ENCODE measurements at regions not wholly inside any gene's neighbourhood (a gene's known extent, or its start where the extent isn't known, plus 50 kb on each side); places are given as distances from the start of the nearest gene placed in this dataset.

DNA sequence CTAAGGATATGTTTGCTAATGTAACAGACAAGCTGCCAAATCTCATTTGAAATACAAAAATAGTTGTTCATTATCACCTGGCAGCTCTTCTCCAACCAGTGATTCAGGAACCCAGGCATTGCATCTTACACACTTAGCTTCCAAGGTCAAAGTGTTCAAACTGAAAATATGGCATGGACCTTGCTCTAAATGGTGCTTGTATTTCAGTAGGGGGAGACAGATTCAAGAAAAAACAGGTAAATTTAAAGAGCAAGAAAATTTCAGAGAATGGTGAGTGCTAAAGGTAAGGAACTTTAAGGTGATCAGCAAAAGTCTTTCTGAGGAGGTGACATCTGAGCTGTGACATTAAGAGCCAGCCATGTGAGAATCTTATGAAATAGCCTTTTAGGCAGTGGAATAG lies 82.8 kb upstream of the E2F8 start:
- Mint-ChIP-seq H3K4me1 (peaks cover 7% of the 10 kb centered on the region), H3K27ac (no peak overlapping the region), H3K36me3 (no peaks in the 10 kb centered on the region), H3K27me3 (peaks cover 26% of the 10 kb centered on the region), H3K9me3 (no peaks in the 10 kb centered on the region), H3K4me3 (no peak overlapping the region)
- no peak for ATAC-seq

DNA sequence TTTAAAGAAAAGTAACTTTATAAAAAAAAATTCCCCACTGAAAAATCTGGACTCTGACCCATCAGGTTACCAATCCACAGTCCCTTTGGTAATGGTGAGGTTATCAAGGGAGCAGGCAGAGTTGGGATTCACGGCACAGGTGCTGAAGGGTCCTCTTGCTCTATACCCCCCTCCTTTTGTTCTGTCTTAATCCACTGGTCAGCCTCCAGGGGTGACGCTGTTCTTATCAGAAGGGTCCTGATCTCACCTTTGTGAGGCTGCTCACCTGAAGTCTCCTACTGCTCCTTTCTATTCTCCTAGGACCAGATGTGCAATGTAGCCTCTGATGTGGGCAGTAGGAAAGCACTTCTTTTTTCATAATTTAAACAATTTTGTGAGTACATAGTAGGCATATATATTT lies 80.6 kb upstream of the E2F8 start:
- Mint-ChIP-seq H3K27me3 (peaks cover 26% of the 10 kb centered on the region), H3K27ac (no peak overlapping the region), H3K4me1 (no peaks in the 10 kb centered on the region), H3K9me3 (no peaks in the 10 kb centered on the region), H3K4me3 (no peak overlapping the region), H3K36me3 (no peaks in the 10 kb centered on the region)
- no peak for ATAC-seq

DNA sequence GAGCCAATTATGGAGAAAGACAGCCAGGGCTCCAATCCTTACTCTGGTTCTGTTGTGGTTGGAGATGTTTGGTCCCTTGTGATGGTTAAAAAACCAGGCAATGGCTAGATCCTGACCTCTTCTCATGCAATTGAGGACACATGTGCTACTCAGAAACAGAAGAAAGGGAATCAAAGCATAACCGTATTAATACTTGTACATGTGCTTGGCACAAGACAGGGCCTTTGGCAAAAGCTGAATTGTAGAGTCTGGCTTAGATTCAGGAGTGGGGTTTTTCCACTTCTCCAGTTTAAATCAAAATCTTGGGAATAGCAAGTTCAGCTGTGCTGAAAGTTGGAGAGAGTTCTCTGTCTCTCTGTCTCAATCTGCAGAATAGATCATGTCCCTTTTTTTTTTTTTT lies 80.1 kb upstream of the E2F8 start:
- Mint-ChIP-seq H3K27me3 (peaks cover 26% of the 10 kb centered on the region), H3K27ac (no peak overlapping the region), H3K4me3 (no peak overlapping the region), H3K9me3 (no peaks in the 10 kb centered on the region), H3K36me3 (no peaks in the 10 kb centered on the region), H3K4me1 (no peaks in the 10 kb centered on the region)
- no peak for ATAC-seq

DNA sequence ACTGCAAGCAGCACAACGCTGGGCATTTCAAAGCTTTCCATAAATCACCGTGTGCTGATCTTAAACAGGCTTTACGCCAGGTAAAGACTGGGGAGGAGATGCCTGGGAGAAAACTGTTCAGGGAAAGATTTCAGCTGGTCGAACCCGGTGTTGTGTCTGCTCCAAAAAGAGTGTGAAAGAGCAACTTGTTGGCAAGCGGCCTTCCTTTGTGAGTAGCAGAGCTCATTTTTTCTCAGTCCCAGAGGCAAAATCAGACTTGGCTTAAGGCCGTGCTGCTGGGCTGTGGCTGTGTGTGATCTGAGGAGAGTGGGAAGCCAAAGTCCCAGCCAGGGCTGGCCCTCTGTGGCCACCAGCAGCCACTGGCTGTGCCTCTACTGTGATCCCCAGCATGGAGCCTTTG lies 75.7 kb upstream of the E2F8 start:
- H3K9me3 Mint-ChIP-seq = no peaks in the 10 kb centered on the region
- no peaks in the 10 kb centered on the region for H3K36me3 Mint-ChIP-seq
- H3K4me3 Mint-ChIP-seq = no peak overlapping the region
- H3K4me1 Mint-ChIP-seq = peaks cover 4% of the 10 kb centered on the region
- no peak for ATAC-seq
- no peak overlapping the region for H3K27ac Mint-ChIP-seq
- H3K27me3 Mint-ChIP-seq = peaks cover 13% of the 10 kb centered on the region

DNA sequence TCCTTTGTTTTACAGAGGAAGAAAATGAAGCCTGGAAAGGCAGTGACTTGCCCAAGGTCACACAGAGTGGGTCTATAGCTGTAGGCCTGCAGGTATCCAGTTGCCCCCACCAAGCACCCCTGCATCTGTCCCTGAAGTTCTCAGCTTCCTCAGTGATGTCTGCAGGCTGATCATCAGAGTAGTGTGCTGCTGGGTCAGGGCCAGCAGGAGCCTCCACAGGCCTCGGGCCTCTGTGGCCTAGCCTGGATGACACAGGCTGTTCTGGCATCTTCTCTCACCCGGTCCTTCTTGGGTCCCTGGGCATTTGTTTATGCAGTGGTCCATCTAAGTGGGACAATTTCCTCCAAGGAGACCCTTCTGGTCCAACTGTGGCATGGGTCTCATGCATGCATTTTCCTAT lies 74.8 kb upstream of the E2F8 start:
- H3K36me3 Mint-ChIP-seq = no peaks in the 10 kb centered on the region
- no peak overlapping the region for H3K4me3 Mint-ChIP-seq
- peaks cover 13% of the 10 kb centered on the region for H3K27me3 Mint-ChIP-seq
- ATAC-seq = no peak
- H3K4me1 Mint-ChIP-seq = peaks cover 7% of the 10 kb centered on the region
- no peaks in the 10 kb centered on the region for H3K9me3 Mint-ChIP-seq
- no peak overlapping the region for H3K27ac Mint-ChIP-seq

DNA sequence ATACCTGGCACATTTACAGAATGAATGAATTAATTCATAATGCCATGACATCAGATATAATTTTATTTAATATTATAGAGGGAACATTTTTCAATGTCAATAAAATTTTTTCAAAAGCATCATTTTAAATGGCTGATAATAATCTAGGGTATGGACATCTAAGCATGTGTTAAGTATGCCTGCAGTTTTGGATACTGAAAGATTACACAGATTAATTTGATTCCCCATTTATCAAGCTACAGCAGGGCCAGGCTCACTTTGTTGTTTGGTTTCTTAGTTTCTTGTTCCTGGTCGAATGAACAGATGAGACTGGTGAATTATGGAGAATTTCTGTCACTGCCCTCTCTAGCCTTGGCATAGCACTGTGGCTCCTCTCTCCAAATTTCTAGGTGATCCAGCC lies 72.4 kb upstream of the E2F8 start:
- peaks cover 4% of the 10 kb centered on the region for H3K27me3 Mint-ChIP-seq
- H3K36me3 Mint-ChIP-seq = no peaks in the 10 kb centered on the region
- no peak for ATAC-seq
- H3K4me3 Mint-ChIP-seq = no peak overlapping the region
- peaks cover 7% of the 10 kb centered on the region for H3K4me1 Mint-ChIP-seq
- H3K27ac Mint-ChIP-seq = no peak overlapping the region
- H3K9me3 Mint-ChIP-seq = no peaks in the 10 kb centered on the region

DNA sequence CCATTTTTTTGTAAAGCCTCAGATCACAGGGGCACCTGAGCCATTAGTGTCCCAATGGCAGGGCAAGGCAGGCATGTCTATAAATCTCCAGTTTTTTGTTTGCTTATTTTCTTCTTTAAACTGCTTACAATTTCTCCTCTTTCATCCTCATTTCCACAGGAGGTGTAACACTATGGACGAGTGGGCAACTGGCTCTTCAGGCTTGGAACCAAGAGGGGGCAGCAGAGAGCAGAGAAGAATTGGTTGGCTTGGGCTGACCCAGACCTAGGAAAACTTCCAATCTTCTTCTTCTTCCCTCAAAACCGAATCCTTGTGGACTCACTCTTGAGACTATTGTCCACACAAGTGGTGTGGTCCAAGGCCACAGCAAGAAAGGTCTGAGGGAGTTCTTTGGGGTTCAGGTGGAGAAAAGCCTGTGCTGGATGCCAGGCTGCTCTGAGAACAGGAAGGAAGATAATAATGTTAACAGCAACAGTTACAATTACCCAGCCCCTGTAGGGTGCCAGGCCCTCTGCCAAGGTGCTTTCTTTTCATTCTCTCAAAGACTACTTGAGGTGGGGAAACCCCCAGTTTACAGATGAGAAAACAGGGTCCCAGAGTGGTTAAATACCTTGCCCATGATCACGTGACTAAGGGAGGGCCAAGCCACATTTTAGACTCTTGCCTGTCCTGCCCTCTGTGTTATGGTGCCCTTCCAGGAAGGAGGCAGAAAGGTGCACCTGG lies 70.7 kb upstream of the E2F8 start:
- Mint-ChIP-seq H3K27ac (no peak overlapping the region), H3K4me3 (no peak overlapping the region), H3K27me3 (peaks cover 13% of the 10 kb centered on the region), H3K9me3 (no peaks in the 10 kb centered on the region), H3K36me3 (no peaks in the 10 kb centered on the region), H3K4me1 (peaks cover 7% of the 10 kb centered on the region)
- ATAC-seq = peak; percentile 21

DNA sequence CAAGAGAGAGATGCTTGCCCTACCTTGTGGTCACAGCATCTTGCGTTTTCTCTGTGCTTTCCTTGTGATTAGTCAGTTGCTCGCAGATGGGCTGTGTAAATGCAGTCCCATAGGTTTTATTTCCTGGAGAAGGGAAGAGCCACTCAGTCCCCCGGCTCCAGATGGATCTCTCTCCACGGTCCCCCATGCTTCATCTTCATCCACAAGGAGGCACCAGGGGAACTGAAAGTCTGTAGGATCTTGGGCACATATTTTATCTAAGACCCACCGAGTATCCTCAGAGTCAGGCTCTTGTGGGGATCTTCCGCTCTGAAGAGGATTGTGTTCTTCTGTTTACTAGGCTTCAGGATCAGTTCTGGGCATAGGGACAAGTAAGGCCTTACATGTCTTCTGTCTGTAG lies 66.8 kb upstream of the E2F8 start:
- peaks cover 30% of the 10 kb centered on the region for H3K27me3 Mint-ChIP-seq
- no peak overlapping the region for H3K4me3 Mint-ChIP-seq
- peaks cover 7% of the 10 kb centered on the region for H3K4me1 Mint-ChIP-seq
- H3K27ac Mint-ChIP-seq = no peak overlapping the region
- ATAC-seq = no peak
- H3K9me3 Mint-ChIP-seq = no peaks in the 10 kb centered on the region
- H3K36me3 Mint-ChIP-seq = no peaks in the 10 kb centered on the region

DNA sequence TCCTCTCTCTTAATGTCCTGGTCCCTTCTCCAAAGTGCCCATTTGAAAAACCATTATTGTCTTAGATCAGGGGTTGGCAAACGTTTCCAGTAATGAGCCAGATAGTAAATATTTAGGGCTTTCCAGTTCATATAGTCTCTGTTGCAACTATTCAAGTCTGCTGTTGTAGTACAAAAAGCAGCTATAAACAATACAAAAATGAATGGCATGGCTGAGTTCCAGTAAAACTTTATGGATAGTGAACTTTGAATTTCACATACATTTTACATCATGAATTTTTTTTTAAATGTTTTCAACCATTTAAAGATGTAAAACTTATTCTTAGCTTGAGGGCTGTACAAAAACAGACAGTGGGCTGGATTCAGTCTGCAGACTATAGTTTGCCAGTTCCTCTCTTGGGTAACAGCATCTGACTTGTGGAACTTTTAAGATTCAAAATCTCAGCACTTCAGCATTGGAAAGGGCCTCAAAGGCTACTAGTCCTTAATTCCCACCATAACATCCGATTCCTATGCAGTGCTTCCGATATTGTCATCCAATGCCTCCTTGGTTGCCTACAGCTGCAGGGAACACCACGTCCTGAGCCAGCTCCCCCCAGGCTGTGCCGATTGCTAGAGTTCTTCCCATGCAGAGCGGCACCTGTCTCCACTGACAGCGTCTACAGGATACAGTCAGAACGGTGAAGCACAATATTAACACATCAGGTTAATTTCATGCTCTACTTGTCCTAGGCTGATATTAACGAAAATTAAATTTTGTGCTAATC lies 65.6 kb upstream of the E2F8 start:
- Mint-ChIP-seq H3K4me3 (no peak overlapping the region), H3K27ac (no peak overlapping the region), H3K4me1 (peaks cover 2% of the 10 kb centered on the region), H3K9me3 (no peaks in the 10 kb centered on the region), H3K27me3 (peaks cover 30% of the 10 kb centered on the region), H3K36me3 (no peaks in the 10 kb centered on the region)
- ATAC-seq = no peak

DNA sequence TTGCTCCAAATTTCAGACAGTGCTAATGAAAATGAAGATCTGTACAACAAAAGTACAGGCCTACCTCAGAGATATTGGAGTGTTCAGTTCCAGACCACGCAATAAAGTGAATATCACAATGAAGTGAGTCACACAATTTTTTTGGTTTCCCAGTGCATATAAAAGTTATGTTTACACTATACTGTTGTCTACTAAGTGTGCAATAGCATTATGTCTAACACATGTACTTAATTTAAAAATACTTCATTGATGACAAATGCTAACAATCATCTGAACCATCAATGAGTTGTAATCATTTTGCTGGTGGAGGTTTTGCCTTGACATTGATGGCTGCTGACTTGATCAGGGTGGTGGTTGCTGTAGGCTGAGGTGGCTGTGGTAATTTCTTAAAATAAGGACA lies 60.6 kb upstream of the E2F8 start:
- Mint-ChIP-seq H3K27me3 (peaks cover 47% of the 10 kb centered on the region), H3K4me1 (no peaks in the 10 kb centered on the region), H3K27ac (no peak overlapping the region), H3K36me3 (no peaks in the 10 kb centered on the region), H3K4me3 (no peak overlapping the region), H3K9me3 (no peaks in the 10 kb centered on the region)
- no peak for ATAC-seq

DNA sequence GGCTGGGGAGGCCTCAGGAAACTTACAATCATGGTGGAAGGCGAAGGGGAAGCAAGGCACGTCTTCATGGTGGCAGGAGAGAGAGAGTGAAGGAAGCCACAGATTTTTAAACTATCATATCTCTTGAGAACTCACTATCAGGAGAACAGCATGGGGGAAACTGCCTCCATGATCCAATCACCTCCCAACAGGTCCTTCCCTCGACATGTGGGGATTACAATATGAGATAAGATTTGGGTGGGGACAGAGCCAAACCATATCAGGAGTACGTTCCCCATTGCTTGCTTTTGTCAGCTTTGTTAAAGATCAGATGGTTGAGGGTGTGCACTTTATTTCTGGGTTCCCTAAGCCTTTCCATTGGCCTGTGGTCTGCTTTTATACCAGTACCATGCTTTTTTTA lies 53.7 kb upstream of the E2F8 start:
- Mint-ChIP-seq H3K27ac (no peak overlapping the region), H3K4me3 (no peak overlapping the region), H3K36me3 (no peaks in the 10 kb centered on the region), H3K4me1 (no peaks in the 10 kb centered on the region), H3K27me3 (peaks cover 33% of the 10 kb centered on the region), H3K9me3 (no peaks in the 10 kb centered on the region)
- ATAC-seq = no peak

DNA sequence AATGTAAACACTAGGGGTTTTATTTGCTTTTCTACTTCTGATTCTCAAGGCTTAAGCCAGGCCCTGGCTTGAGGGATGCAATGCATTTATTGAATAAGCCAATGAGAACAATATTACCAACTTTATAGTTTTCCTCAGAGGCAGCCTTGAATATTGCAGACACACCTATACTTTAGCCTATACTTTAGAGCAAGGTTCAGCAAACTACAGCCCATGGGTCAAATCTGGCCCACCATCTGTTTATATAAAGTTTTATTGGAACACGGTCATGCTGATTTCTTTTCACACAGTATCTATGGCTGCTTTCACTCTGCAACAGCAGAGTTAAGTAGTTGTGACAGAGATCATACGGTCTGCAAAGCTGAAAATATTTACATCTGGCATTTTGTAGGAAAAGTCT lies 50.3 kb upstream of the E2F8 start:
- Mint-ChIP-seq H3K4me1 (no peaks in the 10 kb centered on the region), H3K27me3 (peaks cover 2% of the 10 kb centered on the region), H3K27ac (no peak overlapping the region), H3K9me3 (no peaks in the 10 kb centered on the region), H3K36me3 (no peaks in the 10 kb centered on the region), H3K4me3 (no peak overlapping the region)
- no peak for ATAC-seq
